Panc1 (cell line): ENCODE measurements at regions not wholly inside any gene's neighbourhood (a gene's known extent, or its start where the extent isn't known, plus 50 kb on each side); places are given as distances from the start of the nearest gene placed in this dataset.

Experiments
- ATAC-seq: fragments of 200-7000 bp; cut with Tn5 transposase; 2 replicates; pipeline ENCODE4 v1.9.1; 2020; ENCODE audit warnings: mild to moderate bottlenecking, moderate library complexity
- BruUV-seq: library from RNA; stranded (reverse); fragments of 400-500 nt; replicated peaks from 2 replicates; lab custom pipeline; 2021; lab: Mats Ljungman, UMichigan
- CTCF ChIA-PET: fragments of 300-600 bp; sonication (Branson Sonifier 250); formaldehyde crosslinking; loops from one replicate; lab custom pipeline; 2022; ENCODE audit warnings: antibody characterized with exemption; lab: Charles Lee
- POLR2A ChIA-PET: fragments of 300-600 bp; sonication (Branson Sonifier 250); formaldehyde crosslinking; loops from one replicate; lab custom pipeline; 2022; ENCODE audit warnings: antibody characterized with exemption; lab: Charles Lee
- DNase-seq: peaks from one replicate; pipeline ENCODE4 v3.0.0-alpha.2; 2010; ENCODE audit warnings: low read depth, low spot score
- H3K27ac ChIP-seq: 2 replicates; pipeline ENCODE4 v1.5.1; 2011; ENCODE audit warnings: mild to moderate bottlenecking, low read length, inconsistent platforms
- H3K27me3 ChIP-seq: fragments of 200-500 bp; sonication (Bioruptor generic); 2 replicates; pipeline ENCODE4 v1.6.0; 2014; ENCODE audit warnings: low read length, inconsistent platforms; ENCODE audit not compliant: control insufficient read depth, insufficient read depth
- H3K36me3 ChIP-seq: fragments of 200-500 bp; sonication (Bioruptor generic); 2 replicates; pipeline ENCODE4 v1.5.1; 2014; ENCODE audit warnings: inconsistent platforms, mild to moderate bottlenecking, low read length, moderate library complexity; ENCODE audit not compliant: control insufficient read depth, insufficient read depth
- H3K4me1 ChIP-seq: 2 replicates; pipeline ENCODE4 v1.5.1; 2011; ENCODE audit warnings: inconsistent platforms, mild to moderate bottlenecking, low read length, moderate library complexity; ENCODE audit not compliant: control insufficient read depth, insufficient read depth
- H3K4me3 ChIP-seq, 2 experiments: 2 replicates each; pipeline ENCODE4 v1.5.1; 2011 to 2012; ENCODE audit warnings: low read depth in 2 of 2, low read length in 2 of 2, mild to moderate bottlenecking in 2 of 2, inconsistent platforms in 1 of 2, moderate library complexity in 1 of 2
- H3K9me3 ChIP-seq: fragments of 200-500 bp; sonication (Bioruptor generic); 2 replicates; pipeline ENCODE4 v1.5.1; 2014; ENCODE audit warnings: low read depth, mild to moderate bottlenecking, inconsistent platforms, low read length, moderate library complexity; ENCODE audit not compliant: control insufficient read depth, insufficient read depth
- POLR2AphosphoS5 ChIP-seq: IDR thresholded peaks from 2 replicates; pipeline ENCODE4 v1.6.1; 2012; ENCODE audit warnings: mild to moderate bottlenecking, low read depth, low read length, moderate library complexity
- SIN3A ChIP-seq: IDR thresholded peaks from 2 replicates; pipeline ENCODE4 v1.6.1; 2012; ENCODE audit warnings: low read depth, mild to moderate bottlenecking, low read length, moderate library complexity, borderline replicate concordance; ENCODE audit not compliant: insufficient read depth
- TCF7L2 ChIP-seq: IDR thresholded peaks from 2 replicates; pipeline ENCODE4 v1.6.1; 2011; ENCODE audit warnings: mild to moderate bottlenecking, low read depth, low read length, inconsistent platforms
- in situ Hi-C: cut with HindIII; loops from 2 replicates; pipeline ENCODE4 v1.10.0; 2016; ENCODE audit warnings: low sequenced_read_pairs, low pct_unique_long_range_greater_than_20kb
- intact Hi-C: fragments of 100-400 bp; cut with micrococcal nuclease; formaldehyde crosslinking; loops from one replicate; pipeline ENCODE4 v1.10.0; 2022; ENCODE audit not compliant: unreplicated experiment
- TF ChIP-seq, protein P1 (sequence below): fragments of 450-650 bp; IDR thresholded peaks from 2 replicates; pipeline ENCODE4 v1.5.1; 2017; ENCODE audit warnings: mild to moderate bottlenecking
- TF ChIP-seq, protein P2 (sequence below), 2 experiments: IDR thresholded peaks; 2 replicates each; pipeline ENCODE4 v1.6.1; 2011 to 2012; ENCODE audit warnings: low read depth in 2 of 2, control low read depth in 1 of 2, low read length in 1 of 2, mild to moderate bottlenecking in 1 of 2, moderate library complexity in 1 of 2; ENCODE audit not compliant: insufficient read depth in 1 of 2

DNA sequence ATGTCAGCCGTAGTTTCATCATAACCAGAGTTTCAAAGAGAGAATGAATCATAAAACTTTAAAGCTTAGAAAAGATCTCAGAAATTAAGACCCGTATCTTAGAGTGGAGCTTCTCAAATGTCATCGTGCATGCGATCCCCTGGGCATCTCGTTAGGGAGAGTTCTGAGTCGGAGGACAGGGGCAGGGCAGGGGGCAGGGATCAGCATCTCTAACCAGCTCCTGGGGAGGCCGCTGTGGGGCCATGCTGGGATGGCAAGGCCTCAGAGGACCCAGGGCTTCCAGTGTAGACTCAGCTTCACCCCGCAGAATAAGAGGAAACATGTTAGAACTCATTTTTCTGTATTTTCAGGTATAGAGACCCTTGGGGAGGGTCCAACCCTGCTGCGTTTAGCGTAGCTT, 72.0 kb upstream of the AFDN start:
- Histone ChIP-seq H3K9me3 (no peaks in the 10 kb centered on the region), H3K27ac (no peak overlapping the region), H3K4me1 (0 out of 2 replicates have a peak, but pooled peaks cover 2% of the 10 kb centered on the region), H3K27me3 (no peaks in the 10 kb centered on the region), H3K4me3 (no peak overlapping the region), H3K36me3 (no peaks in the 10 kb centered on the region)
- ChIA-PET POLR2A (interaction anchor here (0.8 kb wide), 1 partner anchor 19 kb away, joined by 3 read pairs; no protein-coding TSS in a partner anchor), CTCF (no interaction called here)
- ATAC-seq: no peak
- intact Hi-C loops: no loop called here
- BruUV-seq: no TSS peak
- DNase-seq: no peak
- in situ Hi-C loops: no loop called here
- TF ChIP-seq, protein P1, sequence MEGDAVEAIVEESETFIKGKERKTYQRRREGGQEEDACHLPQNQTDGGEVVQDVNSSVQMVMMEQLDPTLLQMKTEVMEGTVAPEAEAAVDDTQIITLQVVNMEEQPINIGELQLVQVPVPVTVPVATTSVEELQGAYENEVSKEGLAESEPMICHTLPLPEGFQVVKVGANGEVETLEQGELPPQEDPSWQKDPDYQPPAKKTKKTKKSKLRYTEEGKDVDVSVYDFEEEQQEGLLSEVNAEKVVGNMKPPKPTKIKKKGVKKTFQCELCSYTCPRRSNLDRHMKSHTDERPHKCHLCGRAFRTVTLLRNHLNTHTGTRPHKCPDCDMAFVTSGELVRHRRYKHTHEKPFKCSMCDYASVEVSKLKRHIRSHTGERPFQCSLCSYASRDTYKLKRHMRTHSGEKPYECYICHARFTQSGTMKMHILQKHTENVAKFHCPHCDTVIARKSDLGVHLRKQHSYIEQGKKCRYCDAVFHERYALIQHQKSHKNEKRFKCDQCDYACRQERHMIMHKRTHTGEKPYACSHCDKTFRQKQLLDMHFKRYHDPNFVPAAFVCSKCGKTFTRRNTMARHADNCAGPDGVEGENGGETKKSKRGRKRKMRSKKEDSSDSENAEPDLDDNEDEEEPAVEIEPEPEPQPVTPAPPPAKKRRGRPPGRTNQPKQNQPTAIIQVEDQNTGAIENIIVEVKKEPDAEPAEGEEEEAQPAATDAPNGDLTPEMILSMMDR: no peak
- no peak for TF ChIP-seq POLR2AphosphoS5
- TF ChIP-seq, protein P2, sequence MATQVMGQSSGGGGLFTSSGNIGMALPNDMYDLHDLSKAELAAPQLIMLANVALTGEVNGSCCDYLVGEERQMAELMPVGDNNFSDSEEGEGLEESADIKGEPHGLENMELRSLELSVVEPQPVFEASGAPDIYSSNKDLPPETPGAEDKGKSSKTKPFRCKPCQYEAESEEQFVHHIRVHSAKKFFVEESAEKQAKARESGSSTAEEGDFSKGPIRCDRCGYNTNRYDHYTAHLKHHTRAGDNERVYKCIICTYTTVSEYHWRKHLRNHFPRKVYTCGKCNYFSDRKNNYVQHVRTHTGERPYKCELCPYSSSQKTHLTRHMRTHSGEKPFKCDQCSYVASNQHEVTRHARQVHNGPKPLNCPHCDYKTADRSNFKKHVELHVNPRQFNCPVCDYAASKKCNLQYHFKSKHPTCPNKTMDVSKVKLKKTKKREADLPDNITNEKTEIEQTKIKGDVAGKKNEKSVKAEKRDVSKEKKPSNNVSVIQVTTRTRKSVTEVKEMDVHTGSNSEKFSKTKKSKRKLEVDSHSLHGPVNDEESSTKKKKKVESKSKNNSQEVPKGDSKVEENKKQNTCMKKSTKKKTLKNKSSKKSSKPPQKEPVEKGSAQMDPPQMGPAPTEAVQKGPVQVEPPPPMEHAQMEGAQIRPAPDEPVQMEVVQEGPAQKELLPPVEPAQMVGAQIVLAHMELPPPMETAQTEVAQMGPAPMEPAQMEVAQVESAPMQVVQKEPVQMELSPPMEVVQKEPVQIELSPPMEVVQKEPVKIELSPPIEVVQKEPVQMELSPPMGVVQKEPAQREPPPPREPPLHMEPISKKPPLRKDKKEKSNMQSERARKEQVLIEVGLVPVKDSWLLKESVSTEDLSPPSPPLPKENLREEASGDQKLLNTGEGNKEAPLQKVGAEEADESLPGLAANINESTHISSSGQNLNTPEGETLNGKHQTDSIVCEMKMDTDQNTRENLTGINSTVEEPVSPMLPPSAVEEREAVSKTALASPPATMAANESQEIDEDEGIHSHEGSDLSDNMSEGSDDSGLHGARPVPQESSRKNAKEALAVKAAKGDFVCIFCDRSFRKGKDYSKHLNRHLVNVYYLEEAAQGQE (IDR thresholded peaks at IDR 0.05; ENCODE audit: insufficient read depth in 1 of 2, low read depth in 2 of 2, low read length in 1 of 2): no peak
- no peak for TF ChIP-seq TCF7L2
- TF ChIP-seq SIN3A: no peak

DNA sequence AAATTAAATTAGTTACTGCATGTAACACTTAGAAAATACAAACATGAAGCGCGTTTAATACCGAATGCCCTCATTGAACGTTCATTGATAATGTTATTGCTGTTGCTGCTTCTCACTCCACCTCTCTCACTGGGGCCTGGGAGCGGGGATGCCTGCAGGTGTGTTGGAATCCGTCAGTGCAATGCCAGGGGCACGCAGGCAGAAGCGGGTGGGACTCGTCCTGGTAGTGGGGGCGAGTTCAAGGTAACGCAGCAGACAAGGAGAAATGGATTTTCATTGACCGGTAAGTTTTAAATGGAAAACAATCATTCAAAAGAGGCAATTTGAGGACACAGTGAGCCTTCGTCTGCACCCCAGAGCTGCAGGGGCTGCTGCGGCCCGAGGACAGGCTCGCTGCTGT, 71.2 kb upstream of the AFDN start:
- POLR2A ChIA-PET: interaction anchor here (0.8 kb wide), 1 partner anchor 19 kb away, joined by 3 read pairs; no protein-coding TSS in a partner anchor
- Histone ChIP-seq H3K4me3 (no peak overlapping the region), H3K36me3 (no peaks in the 10 kb centered on the region), H3K27me3 (no peaks in the 10 kb centered on the region), H3K9me3 (no peaks in the 10 kb centered on the region), H3K4me1 (0 out of 2 replicates have a peak, but pooled peaks cover 3% of the 10 kb centered on the region), H3K27ac (no peak overlapping the region)
- intact Hi-C loops (no loop called here), in situ Hi-C loops (no loop called here)
- TF ChIP-seq POLR2AphosphoS5 (no peak), TCF7L2 (no peak), SIN3A (no peak)
- TF ChIP-seq, protein P1: no peak
- TF ChIP-seq, protein P2 (IDR thresholded peaks at IDR 0.05; ENCODE audit: insufficient read depth in 1 of 2, low read depth in 2 of 2, low read length in 1 of 2): no peak
- BruUV-seq: no TSS peak
- ATAC-seq (no peak), DNase-seq (no peak)
- CTCF ChIA-PET: no interaction called here
